ENCODE measurements at regions not wholly inside any gene's neighbourhood (a gene's known extent, or its start where the extent isn't known, plus 50 kb on each side); places are given as distances from the start of the nearest gene placed in this dataset.
A peak's percentile ranks its signal among the peaks of the same experiment; 100 is the strongest.

- Histone ChIP-seq H4K20me1 (ENCODE audit: insufficient read depth, poor library complexity, severe bottlenecking) (no peaks in the 10 kb centered on the region), H3K4me3 (no peak overlapping the region), H3K4me1 (ENCODE audit: insufficient read depth) (no peaks in the 10 kb centered on the region), H3K9me2 (replicated peaks; ENCODE audit: insufficient read depth) (no peaks in the 10 kb centered on the region), H3K9me3 (ENCODE audit: low read depth) (no peaks in the 10 kb centered on the region), H3K36me3 (replicated peaks; ENCODE audit: insufficient read depth, low read depth) (no peaks in the 10 kb centered on the region), H2AFZ (no peak overlapping the region), H3K4me2 (no peak overlapping the region), H3K27ac (no peak overlapping the region), H3K27me3 (no peaks in the 10 kb centered on the region), H3K79me2 (no peaks in the 10 kb centered on the region)
- TF ChIP-seq CTCF (IDR thresholded peaks at IDR 0.05; ENCODE audit: poor library complexity), result no peak
- TF ChIP-seq EZH2phosphoT487 (IDR thresholded peaks at IDR 0.05; ENCODE audit: low read depth, severe bottlenecking, unreplicated experiment), result no peak
- TF ChIP-seq EZH2 (IDR thresholded peaks at IDR 0.05; ENCODE audit: borderline replicate concordance), result no peak
- WGBS (ENCODE audit: low lambda C conversion rate, missing lambda C conversion rate), result 89% methylated on average over 1 of the region's 1 CpG
- no peak for DNase-seq (ENCODE audit: low spot score)
Observed at GRCh38 chr20:22667198-22667597, 82.8 kb upstream of the FOXA2 start.

DNA sequence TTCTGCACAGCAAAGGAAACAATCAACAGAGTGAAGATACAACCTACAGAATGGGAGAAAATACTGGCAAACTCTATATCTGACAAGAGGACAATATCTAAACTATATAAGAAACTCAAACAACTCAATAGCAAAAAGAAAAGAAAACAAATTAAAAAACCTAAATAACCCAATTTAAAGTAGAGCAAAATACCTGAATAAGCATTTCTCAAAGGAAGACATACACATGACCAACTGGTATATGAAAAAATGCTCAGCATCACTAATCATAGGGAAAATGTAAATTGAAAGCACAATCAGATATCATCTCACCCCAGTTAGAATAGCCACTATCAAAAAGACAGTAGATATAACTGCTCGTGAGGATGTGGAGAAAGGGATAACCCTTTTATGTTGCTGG lies 87.8 kb upstream of the FOXA2 start:
- Histone ChIP-seq H3K36me3 (replicated peaks; ENCODE audit: insufficient read depth, low read depth) (no peaks in the 10 kb centered on the region), H3K27me3 (no peaks in the 10 kb centered on the region), H3K4me1 (ENCODE audit: insufficient read depth) (no peaks in the 10 kb centered on the region), H3K4me2 (no peak overlapping the region), H3K4me3 (no peak overlapping the region), H2AFZ (no peak overlapping the region), H3K9me3 (ENCODE audit: low read depth) (no peaks in the 10 kb centered on the region), H3K9me2 (replicated peaks; ENCODE audit: insufficient read depth) (no peaks in the 10 kb centered on the region), H3K27ac (no peak overlapping the region), H4K20me1 (ENCODE audit: insufficient read depth, poor library complexity, severe bottlenecking) (no peaks in the 10 kb centered on the region), H3K79me2 (no peaks in the 10 kb centered on the region)
- no peak for DNase-seq (ENCODE audit: low spot score)
- TF ChIP-seq EZH2 (IDR thresholded peaks at IDR 0.05; ENCODE audit: borderline replicate concordance) (no peak), EZH2phosphoT487 (IDR thresholded peaks at IDR 0.05; ENCODE audit: low read depth, severe bottlenecking, unreplicated experiment) (no peak)
- 97% methylated on average over 1 of the region's 1 CpG for WGBS (ENCODE audit: low lambda C conversion rate, missing lambda C conversion rate)

DNA sequence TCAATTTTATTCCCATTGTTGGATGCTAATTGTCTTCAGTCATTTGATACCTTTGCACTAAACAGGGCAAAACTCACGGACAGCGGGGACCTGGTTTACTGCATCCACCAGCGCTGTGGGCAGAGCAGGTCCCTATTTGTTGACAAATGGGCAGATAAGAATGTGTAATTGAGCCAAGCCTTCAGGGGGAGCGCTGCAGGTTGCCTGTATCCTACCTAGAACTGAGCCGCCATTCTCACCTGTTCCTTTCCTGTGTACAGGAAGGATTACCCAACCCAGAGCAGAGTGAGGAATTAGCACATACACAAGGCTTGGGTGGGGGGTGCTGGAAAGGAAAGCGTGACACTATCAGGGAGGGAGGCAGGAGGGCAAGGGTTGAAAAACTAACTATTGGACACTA lies 89.1 kb upstream of the FOXA2 start:
- H2AFZ ChIP-seq, result no peak overlapping the region
- H3K79me2 ChIP-seq, result no peaks in the 10 kb centered on the region

DNA sequence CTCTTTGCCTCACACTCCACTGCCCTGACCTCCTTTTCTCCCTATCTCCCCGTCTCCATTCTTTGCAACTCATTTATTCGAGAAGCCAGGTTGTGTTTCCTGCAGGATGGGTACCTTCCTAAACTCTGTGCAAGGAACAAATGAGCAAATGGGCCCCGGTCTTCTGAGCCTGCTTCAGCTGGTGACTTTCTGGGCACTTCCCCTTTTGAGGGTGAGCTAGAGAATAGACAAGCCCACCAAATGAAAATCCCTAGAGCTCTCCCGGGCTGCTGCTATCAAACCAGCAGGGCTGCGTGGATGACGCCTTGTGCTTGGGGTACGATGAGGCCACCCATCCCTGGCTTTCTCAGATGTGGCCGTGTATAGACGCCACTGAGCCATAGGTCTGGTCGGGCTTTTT lies 91.0 kb upstream of the FOXA2 start:
- Histone ChIP-seq H3K79me2 (no peaks in the 10 kb centered on the region), H2AFZ (no peak overlapping the region), H3K4me1 (ENCODE audit: insufficient read depth) (peaks cover 9% of the 10 kb centered on the region), H3K36me3 (replicated peaks; ENCODE audit: insufficient read depth, low read depth) (no peaks in the 10 kb centered on the region), H3K4me2 (no peak overlapping the region), H3K9me2 (replicated peaks; ENCODE audit: insufficient read depth) (no peaks in the 10 kb centered on the region), H3K4me3 (no peak overlapping the region), H3K9me3 (ENCODE audit: low read depth) (no peaks in the 10 kb centered on the region), H3K27ac (no peak overlapping the region), H3K27me3 (no peaks in the 10 kb centered on the region), H4K20me1 (ENCODE audit: insufficient read depth, poor library complexity, severe bottlenecking) (no peaks in the 10 kb centered on the region)
- no peak for DNase-seq (ENCODE audit: low spot score)
- TF ChIP-seq CTCF (IDR thresholded peaks at IDR 0.05; ENCODE audit: poor library complexity) (no peak), EZH2 (IDR thresholded peaks at IDR 0.05; ENCODE audit: borderline replicate concordance) (no peak), EZH2phosphoT487 (IDR thresholded peaks at IDR 0.05; ENCODE audit: low read depth, severe bottlenecking, unreplicated experiment) (no peak)
- 88% methylated on average over 10 of the region's 10 CpGs for WGBS (ENCODE audit: low lambda C conversion rate, missing lambda C conversion rate)

More for the DNA sequence above, 89.1 kb upstream of the FOXA2 start:
- Histone ChIP-seq H3K9me2 (replicated peaks; ENCODE audit: insufficient read depth) (no peaks in the 10 kb centered on the region), H3K36me3 (replicated peaks; ENCODE audit: insufficient read depth, low read depth) (no peaks in the 10 kb centered on the region), H4K20me1 (ENCODE audit: insufficient read depth, poor library complexity, severe bottlenecking) (no peaks in the 10 kb centered on the region), H3K4me3 (no peak overlapping the region), H3K4me2 (no peak overlapping the region), H3K27me3 (no peaks in the 10 kb centered on the region), H3K27ac (no peak overlapping the region), H3K4me1 (ENCODE audit: insufficient read depth) (no peaks in the 10 kb centered on the region), H3K9me3 (ENCODE audit: low read depth) (no peaks in the 10 kb centered on the region)
- peak; percentile 24 for DNase-seq (ENCODE audit: low spot score)
- WGBS (ENCODE audit: low lambda C conversion rate, missing lambda C conversion rate), result 36% methylated on average over 6 of the region's 6 CpGs
- TF ChIP-seq CTCF (IDR thresholded peaks at IDR 0.05; ENCODE audit: poor library complexity) (no peak), EZH2 (IDR thresholded peaks at IDR 0.05; ENCODE audit: borderline replicate concordance) (no peak), EZH2phosphoT487 (IDR thresholded peaks at IDR 0.05; ENCODE audit: low read depth, severe bottlenecking, unreplicated experiment) (no peak)

Data from hepatocyte (in vitro differentiated cells).